Activated B cell treated with CpG ODN at 0.5 μM for 24 hours (primary cell): ENCODE measurements at regions not wholly inside any gene's neighbourhood (a gene's known extent, or its start where the extent isn't known, plus 50 kb on each side); places are given as distances from the start of the nearest gene placed in this dataset.

Experiments used
- ATAC-seq: fragments of 200-7000 bp; cut with Tn5 transposase; one replicate; pipeline ENCODE4 v1.10.0; 2021; ENCODE audit warnings: low read depth, mild to moderate bottlenecking, moderate library complexity
- CTCF ChIA-PET: fragments of 350-600 bp; sonication (Branson Sonifier 250); formaldehyde crosslinking; loops from one replicate; lab custom pipeline; 2021; ENCODE audit warnings: antibody characterized with exemption; lab: Charles Lee
- POLR2A ChIA-PET: fragments of 350-600 bp; sonication (Branson Sonifier 250); formaldehyde crosslinking; loops from one replicate; lab custom pipeline; 2021; ENCODE audit warnings: antibody characterized with exemption; lab: Charles Lee
- DNase-seq: peaks from one replicate; pipeline ENCODE4 v3.0.0; 2022
- H3K27ac Mint-ChIP-seq: one replicate; pipeline ENCODE4 v1.8.0; 2020; ENCODE audit warnings: mixed read lengths
- H3K27me3 Mint-ChIP-seq: one replicate; pipeline ENCODE4 v1.8.0; 2021; ENCODE audit warnings: mixed read lengths
- H3K36me3 Mint-ChIP-seq: one replicate; pipeline ENCODE4 v1.8.0; 2021; ENCODE audit warnings: low read depth, mixed read lengths
- H3K4me1 Mint-ChIP-seq: one replicate; pipeline ENCODE4 v1.8.0; 2021; ENCODE audit warnings: mixed read lengths
- H3K4me3 Mint-ChIP-seq: one replicate; pipeline ENCODE4 v1.8.0; 2020; ENCODE audit warnings: mild to moderate bottlenecking, mixed read lengths
- H3K9me3 Mint-ChIP-seq: one replicate; pipeline ENCODE4 v1.8.0; 2020; ENCODE audit warnings: mixed read lengths
- intact Hi-C: fragments of 100-400 bp; cut with micrococcal nuclease; formaldehyde crosslinking; loops from one replicate; pipeline ENCODE4 v1.15.1; 2024
- TF ChIP-seq, protein P1 (sequence below): fragments of 200-600 bp; IDR thresholded peaks from one replicate; pipeline ENCODE4 v1.8.0; 2022; ENCODE audit warnings: antibody characterized with exemption, mild to moderate bottlenecking

DNA sequence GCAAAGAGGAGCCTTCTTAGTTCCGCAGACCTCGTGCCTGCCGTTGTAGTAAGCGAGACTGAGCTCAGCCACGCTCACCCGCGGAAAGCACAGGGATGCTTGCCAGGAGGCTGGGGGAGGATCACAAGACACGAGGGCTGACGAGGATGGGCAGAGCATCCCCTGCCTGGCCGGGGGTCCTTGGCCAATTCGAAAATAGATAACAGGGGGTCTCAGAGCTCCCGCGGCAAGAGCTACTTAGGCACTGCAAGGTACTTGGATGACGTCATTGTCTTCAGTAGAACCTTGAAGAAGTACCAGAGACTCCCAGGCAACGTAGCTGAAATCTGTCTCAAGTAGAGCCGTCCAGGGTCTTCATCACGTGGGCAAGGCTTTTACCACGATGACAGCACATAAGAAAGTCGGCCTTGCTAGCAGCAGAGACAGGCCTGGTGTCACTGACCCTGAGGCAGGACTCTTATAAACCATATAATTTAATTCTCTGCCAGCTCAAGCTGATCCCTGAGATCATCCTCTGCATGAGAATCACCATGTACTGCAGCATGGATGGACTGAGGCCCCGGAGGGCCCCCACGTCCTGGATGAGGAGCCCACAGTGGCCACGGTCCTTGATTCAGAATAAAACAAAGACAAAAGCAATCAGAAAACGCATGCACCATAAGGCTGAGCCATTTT lies 81.9 kb downstream of the TMEM18 start:
- DNase-seq (no peak), ATAC-seq (no peak)
- Mint-ChIP-seq H3K27me3 (no peaks in the 10 kb centered on the region), H3K9me3 (no peaks in the 10 kb centered on the region), H3K4me1 (no peaks in the 10 kb centered on the region), H3K4me3 (no peak overlapping the region), H3K36me3 (no peaks in the 10 kb centered on the region), H3K27ac (no peak overlapping the region)
- intact Hi-C loops: no loop called here
- ChIA-PET CTCF (no interaction called here), POLR2A (no interaction called here)
- TF ChIP-seq, protein P1, sequence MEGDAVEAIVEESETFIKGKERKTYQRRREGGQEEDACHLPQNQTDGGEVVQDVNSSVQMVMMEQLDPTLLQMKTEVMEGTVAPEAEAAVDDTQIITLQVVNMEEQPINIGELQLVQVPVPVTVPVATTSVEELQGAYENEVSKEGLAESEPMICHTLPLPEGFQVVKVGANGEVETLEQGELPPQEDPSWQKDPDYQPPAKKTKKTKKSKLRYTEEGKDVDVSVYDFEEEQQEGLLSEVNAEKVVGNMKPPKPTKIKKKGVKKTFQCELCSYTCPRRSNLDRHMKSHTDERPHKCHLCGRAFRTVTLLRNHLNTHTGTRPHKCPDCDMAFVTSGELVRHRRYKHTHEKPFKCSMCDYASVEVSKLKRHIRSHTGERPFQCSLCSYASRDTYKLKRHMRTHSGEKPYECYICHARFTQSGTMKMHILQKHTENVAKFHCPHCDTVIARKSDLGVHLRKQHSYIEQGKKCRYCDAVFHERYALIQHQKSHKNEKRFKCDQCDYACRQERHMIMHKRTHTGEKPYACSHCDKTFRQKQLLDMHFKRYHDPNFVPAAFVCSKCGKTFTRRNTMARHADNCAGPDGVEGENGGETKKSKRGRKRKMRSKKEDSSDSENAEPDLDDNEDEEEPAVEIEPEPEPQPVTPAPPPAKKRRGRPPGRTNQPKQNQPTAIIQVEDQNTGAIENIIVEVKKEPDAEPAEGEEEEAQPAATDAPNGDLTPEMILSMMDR: no peak

DNA sequence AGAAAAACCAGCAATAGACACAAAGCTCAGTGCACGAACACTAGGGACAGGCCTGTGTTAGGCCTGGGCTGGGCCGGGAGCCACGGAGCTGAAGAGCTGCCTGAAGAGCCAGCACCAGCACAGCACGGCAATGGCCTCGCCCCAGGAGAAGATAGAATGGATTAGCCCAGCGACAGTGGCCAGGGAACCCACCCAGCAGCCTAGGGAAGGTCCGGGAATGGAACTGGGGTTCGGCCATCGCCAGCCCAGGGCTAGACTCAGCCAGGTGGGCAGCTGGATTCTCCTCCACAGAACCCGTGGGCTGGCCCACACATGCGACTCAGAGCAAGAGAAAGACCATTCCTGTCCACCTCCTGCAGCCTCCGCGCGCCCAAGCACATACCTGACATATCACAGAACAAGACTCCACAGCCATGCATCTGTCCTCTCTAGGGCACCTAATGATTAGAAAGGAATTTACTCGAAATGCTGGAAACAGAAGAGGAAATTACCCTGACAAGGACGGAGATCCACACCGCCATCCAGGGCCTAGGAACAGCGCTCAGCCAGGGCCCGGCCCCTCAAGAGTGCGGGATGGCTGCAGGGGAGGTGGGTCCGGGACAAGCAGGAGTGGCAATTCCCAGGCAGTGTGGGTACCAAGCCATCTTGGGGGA lies 82.8 kb downstream of the TMEM18 start:
- no peak overlapping the region for H3K27ac Mint-ChIP-seq
- TF ChIP-seq, protein P1: no peak
- DNase-seq (no peak), ATAC-seq (no peak)
- ChIA-PET CTCF (no interaction called here), POLR2A (no interaction called here)
- intact Hi-C loops: no loop called here
- no peak overlapping the region for H3K4me3 Mint-ChIP-seq
- no peaks in the 10 kb centered on the region for H3K9me3 Mint-ChIP-seq
- peaks cover 5% of the 10 kb centered on the region for H3K27me3 Mint-ChIP-seq
- no peaks in the 10 kb centered on the region for H3K4me1 Mint-ChIP-seq
- no peaks in the 10 kb centered on the region for H3K36me3 Mint-ChIP-seq

DNA sequence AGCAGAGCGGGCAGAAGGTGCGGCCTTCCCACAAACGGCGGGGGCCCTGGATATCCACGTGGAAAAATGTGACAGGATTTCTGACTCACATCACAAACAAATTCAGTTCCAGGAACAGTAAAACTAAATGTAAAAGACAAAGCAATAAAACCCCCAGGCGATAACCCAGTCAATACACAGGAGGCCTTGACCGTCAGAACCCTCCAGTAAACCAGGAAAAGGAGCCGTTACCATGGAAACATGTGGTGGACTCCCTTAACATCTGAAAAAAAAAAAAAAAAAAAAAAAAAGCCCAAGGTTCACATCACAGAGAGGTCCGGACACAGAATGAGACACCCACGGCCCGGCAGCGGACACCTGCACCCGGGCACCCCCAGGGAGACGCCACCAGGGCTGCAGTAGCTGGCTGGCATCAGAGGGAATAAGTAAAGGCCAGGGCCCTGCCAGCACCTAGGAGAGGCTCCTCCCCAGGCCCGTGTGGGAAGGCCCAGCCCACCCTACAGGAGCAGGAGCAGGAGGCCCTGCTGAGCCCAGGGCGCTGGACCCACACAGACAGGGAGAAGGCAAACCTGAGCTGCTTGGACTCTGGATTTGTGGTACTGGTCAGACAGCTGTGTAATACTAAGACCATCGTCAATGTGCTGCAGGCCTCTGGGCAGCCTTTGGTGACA lies 83.7 kb downstream of the TMEM18 start:
- Mint-ChIP-seq H3K36me3 (no peaks in the 10 kb centered on the region), H3K27ac (no peak overlapping the region), H3K4me3 (no peak overlapping the region), H3K4me1 (no peaks in the 10 kb centered on the region), H3K9me3 (no peaks in the 10 kb centered on the region), H3K27me3 (peaks cover 5% of the 10 kb centered on the region)
- CTCF ChIA-PET: no interaction called here
- ATAC-seq (no peak), DNase-seq (no peak)
- intact Hi-C loops: no loop called here
- POLR2A ChIA-PET: no interaction called here
- TF ChIP-seq, protein P1: no peak

DNA sequence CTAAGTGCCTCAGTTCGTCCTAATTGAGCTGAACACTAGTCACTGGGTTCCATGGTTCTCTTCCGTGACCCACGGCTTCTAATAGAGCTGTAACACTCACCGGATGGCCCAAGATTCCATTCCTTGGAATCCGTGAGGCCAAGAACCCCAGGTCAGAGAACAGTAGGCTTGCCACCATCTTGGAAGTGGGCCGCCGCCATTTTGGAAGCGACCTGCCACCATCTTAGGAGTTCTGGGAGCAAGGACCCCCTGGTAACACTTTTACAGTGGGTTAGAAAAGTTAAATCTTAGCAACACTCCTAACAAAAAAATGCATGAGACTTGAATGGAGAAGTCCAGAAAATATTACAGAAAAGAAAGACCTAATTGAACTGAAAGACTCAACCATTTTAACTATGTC lies 84.5 kb downstream of the TMEM18 start:
- Mint-ChIP-seq H3K36me3 (no peaks in the 10 kb centered on the region), H3K9me3 (no peaks in the 10 kb centered on the region), H3K27me3 (peaks cover 5% of the 10 kb centered on the region), H3K4me1 (no peaks in the 10 kb centered on the region), H3K27ac (no peak overlapping the region), H3K4me3 (no peak overlapping the region)
- ATAC-seq: no peak
- ChIA-PET POLR2A (no interaction called here), CTCF (no interaction called here)
- TF ChIP-seq, protein P1: no peak
- DNase-seq: no peak
- intact Hi-C loops: no loop called here
